Transverse colon (tissue), 4 donors: ENCODE measurements at regions not wholly inside any gene's neighbourhood (a gene's known extent, or its start where the extent isn't known, plus 50 kb on each side); places are given as distances from the start of the nearest gene placed in this dataset.

Experiments
- DNase-seq: peaks from one replicate; pipeline ENCODE4 v3.0.0-alpha.2; 2019
- H3K27ac ChIP-seq, 4 donors: fragments of 200-600 bp; sonication (generic); 2 replicates each; pipeline ENCODE4 v1.5.1; 2016 to 2018; ENCODE audit warnings: inconsistent platforms in 4 of 4
- H3K27me3 ChIP-seq: fragments of 200-600 bp; sonication (generic); 2 replicates; pipeline ENCODE4 v1.5.1; 2017; ENCODE audit warnings: inconsistent platforms
- H3K36me3 ChIP-seq, 4 donors: fragments of 200-600 bp; sonication (generic); 2 replicates each; pipeline ENCODE4 v1.5.1; 2017 to 2019; ENCODE audit warnings: inconsistent platforms in 4 of 4
- H3K4me1 ChIP-seq, 4 donors: fragments of 200-600 bp; sonication (generic); 2 replicates each; pipeline ENCODE4 v1.5.1; 2017 to 2020; ENCODE audit warnings: inconsistent platforms in 4 of 4
- H3K4me3 ChIP-seq, 4 donors: fragments of 200-600 bp; sonication (generic); 1 replicate in 1 of 4; 2 replicates in 3 of 4; pipeline versions ENCODE4 v1.5.1 to v1.6.1; 2017 to 2019; ENCODE audit warnings: inconsistent platforms in 4 of 4
- H3K9me3 ChIP-seq, 2 donors: fragments of 200-600 bp; sonication (generic); 2 replicates each; pipeline ENCODE4 v1.5.1; 2017 to 2019; ENCODE audit warnings: inconsistent platforms in 2 of 2
- EP300 ChIP-seq: sonication (generic); formaldehyde crosslinking; IDR thresholded peaks from one replicate; pipeline ENCODE4 v1.6.1; 2017; ENCODE audit warnings: antibody characterized with exemption, low read depth
- POLR2A ChIP-seq: fragments of 450-650 bp; IDR thresholded peaks from one replicate; pipeline ENCODE4 v1.6.1; 2016; ENCODE audit warnings: antibody characterized with exemption, mild to moderate bottlenecking, moderate library complexity
- POLR2AphosphoS5 ChIP-seq, 3 donors: sonication (generic); formaldehyde crosslinking; IDR thresholded peaks; one replicate each; pipeline ENCODE4 v1.6.1; 2016; ENCODE audit warnings: antibody characterized with exemption in 3 of 3
- WGBS, 2 donors: methylation state at CpG; one replicate each; pipeline ENCODE4 v1.1.5; 2018; ENCODE audit warnings: low coverage in 1 of 2; 5-methylcytosine and 5-hydroxymethylcytosine counted together
- in situ Hi-C, 4 donors: fragments of 200-750 bp; cut with MboI; loops; one replicate each; pipeline versions ENCODE4 v1.15.0 to v1.15.1; 2017; ENCODE audit warnings: low sequenced_read_pairs in 3 of 4, low pct_ligation_motif_present in 1 of 4, low pct_unique_long_range_greater_than_20kb in 1 of 4
- intact Hi-C: fragments of 100-400 bp; cut with DNase I; formaldehyde crosslinking; loops from one replicate; pipeline ENCODE4 v1.15.1; 2023; ENCODE audit warnings: low total_unique reads
- TF ChIP-seq, protein P1 (sequence below), 5 experiments: fragments of 200-600 bp in 3 of 5; fragments of 450-650 bp in 2 of 5; sonication (generic) in 3 of 5; IDR thresholded peaks; 1 replicate in 2 of 5; 2 replicates in 3 of 5; pipeline ENCODE4 v1.5.1; 2016 to 2017; ENCODE audit warnings: antibody characterized with exemption in 5 of 5, inconsistent platforms in 3 of 5, mild to moderate bottlenecking in 2 of 5, moderate library complexity in 1 of 5

DNA sequence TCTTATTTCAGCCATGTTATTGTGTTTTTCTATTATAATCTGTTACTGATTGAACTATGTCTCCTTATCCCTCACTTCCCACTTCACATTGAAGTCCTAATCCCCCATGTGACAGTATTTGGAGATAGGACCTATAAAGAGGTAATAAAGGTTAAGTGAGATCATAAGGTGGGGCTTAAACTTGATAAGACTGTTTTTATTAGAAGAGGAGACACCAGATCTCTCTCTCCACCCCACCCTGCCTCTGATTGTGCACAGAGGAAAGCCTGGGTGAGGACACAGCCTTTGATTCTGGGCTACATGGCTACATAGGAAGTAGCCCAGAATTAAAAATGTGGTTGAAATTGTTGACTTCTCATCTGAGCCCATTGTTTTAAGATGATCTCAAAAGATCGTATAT lies 414.7 kb downstream of the SLC16A7 start:
- intact Hi-C loops: no loop called here
- in situ Hi-C loops: no loop called here
- Histone ChIP-seq H3K4me3 (no peak overlapping the region), H3K27ac (no peak overlapping the region), H3K27me3 (no peaks in the 10 kb centered on the region), H3K9me3 (no peaks in the 10 kb centered on the region), H3K36me3 (no peaks in the 10 kb centered on the region), H3K4me1 (no peaks in the 10 kb centered on the region)
- DNase-seq: no peak
- TF ChIP-seq, protein P1, sequence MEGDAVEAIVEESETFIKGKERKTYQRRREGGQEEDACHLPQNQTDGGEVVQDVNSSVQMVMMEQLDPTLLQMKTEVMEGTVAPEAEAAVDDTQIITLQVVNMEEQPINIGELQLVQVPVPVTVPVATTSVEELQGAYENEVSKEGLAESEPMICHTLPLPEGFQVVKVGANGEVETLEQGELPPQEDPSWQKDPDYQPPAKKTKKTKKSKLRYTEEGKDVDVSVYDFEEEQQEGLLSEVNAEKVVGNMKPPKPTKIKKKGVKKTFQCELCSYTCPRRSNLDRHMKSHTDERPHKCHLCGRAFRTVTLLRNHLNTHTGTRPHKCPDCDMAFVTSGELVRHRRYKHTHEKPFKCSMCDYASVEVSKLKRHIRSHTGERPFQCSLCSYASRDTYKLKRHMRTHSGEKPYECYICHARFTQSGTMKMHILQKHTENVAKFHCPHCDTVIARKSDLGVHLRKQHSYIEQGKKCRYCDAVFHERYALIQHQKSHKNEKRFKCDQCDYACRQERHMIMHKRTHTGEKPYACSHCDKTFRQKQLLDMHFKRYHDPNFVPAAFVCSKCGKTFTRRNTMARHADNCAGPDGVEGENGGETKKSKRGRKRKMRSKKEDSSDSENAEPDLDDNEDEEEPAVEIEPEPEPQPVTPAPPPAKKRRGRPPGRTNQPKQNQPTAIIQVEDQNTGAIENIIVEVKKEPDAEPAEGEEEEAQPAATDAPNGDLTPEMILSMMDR (IDR thresholded peaks at IDR 0.05): no peak
- no peak for TF ChIP-seq POLR2A
- TF ChIP-seq POLR2AphosphoS5 (IDR thresholded peaks at IDR 0.05): no peak
- TF ChIP-seq EP300: no peak
- WGBS, 2 donors: 63 to 67% methylated on average over 1 of the region's 1 CpG

DNA sequence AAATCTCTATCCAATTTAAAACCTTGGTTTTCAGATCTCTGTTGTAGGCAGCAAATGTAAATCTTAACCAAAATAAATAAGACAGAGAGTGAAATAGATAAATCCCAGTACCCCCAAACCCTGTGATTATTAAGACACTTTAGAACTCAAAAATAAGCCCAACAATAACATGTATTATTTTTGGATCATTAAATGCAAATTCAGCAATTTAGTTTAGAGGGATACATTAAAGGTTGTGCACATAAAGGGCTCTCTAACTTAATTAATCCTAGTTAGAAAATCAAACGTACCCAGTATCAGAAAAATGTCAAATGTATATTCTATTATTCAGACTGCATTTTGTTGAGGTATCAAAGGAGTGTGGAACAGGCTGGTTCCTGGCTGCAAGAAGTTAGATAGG lies 416.8 kb downstream of the SLC16A7 start:
- H3K4me3 ChIP-seq: no peak overlapping the region
- TF ChIP-seq POLR2AphosphoS5 (IDR thresholded peaks at IDR 0.05): no peak
- TF ChIP-seq, protein P1 (IDR thresholded peaks at IDR 0.05): no peak
- no peak for TF ChIP-seq EP300
- TF ChIP-seq POLR2A: no peak
- in situ Hi-C loops (no loop called here), intact Hi-C loops (no loop called here)
- H3K36me3 ChIP-seq: no peaks in the 10 kb centered on the region
- no peaks in the 10 kb centered on the region for H3K9me3 ChIP-seq
- H3K27me3 ChIP-seq: no peaks in the 10 kb centered on the region
- 27 to 56% methylated on average over 1 of the region's 1 CpG for WGBS, 2 donors
- no peak for DNase-seq
- H3K27ac ChIP-seq: no peak overlapping the region
- H3K4me1 ChIP-seq: no peaks in the 10 kb centered on the region

DNA sequence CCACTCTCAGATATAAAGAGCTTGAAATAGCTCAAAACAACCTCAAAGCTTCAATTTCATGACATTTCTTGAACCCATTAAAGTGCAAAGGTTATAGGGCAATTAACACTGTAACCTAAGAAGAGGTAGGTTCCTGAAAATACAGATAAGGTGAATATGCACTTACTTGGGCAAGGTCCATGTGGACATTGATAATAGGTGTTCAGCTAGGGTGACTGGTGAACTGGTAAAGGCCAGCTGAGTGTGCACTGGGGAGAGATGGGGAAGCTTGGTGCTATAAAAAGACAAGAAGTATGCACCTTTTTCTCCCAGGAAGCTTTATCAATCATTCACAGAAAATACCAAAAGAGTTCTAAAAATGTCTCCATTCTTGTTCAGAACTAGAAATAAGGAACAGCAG lies 418.6 kb downstream of the SLC16A7 start:
- in situ Hi-C loops (no loop called here), intact Hi-C loops (no loop called here)

DNA sequence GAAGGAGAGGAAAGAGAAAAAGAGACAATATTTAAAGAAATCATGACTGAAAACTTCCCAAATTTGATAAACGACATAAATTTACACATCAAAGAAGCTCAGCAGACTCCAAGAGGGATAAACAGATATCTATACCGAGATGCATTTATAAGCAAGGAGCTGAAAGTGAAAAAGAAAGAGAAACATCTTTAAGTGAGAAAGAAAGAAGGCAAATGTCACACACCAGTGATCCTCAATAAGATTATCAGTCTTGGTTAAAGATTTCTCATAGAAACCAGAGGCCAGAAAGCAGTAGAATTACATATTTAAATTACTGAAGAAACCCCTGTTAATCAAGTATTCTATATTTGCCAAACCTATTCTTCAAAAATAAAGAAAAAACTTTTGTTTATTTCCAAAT lies 424.2 kb downstream of the SLC16A7 start:
- WGBS, 2 donors: 57 to 87% methylated on average over 2 of the region's 2 CpGs
- Histone ChIP-seq H3K36me3 (no peaks in the 10 kb centered on the region), H3K4me1 (no peaks in the 10 kb centered on the region), H3K4me3 (no peak overlapping the region), H3K27me3 (no peaks in the 10 kb centered on the region), H3K27ac (no peak overlapping the region), H3K9me3 (no peaks in the 10 kb centered on the region)
- intact Hi-C loops: no loop called here
- TF ChIP-seq POLR2A: no peak
- no peak for TF ChIP-seq EP300
- no peak for TF ChIP-seq POLR2AphosphoS5 (IDR thresholded peaks at IDR 0.05)
- in situ Hi-C loops: no loop called here
- no peak for DNase-seq

More for the DNA sequence above, 418.6 kb downstream of the SLC16A7 start:
- H3K36me3 ChIP-seq: no peaks in the 10 kb centered on the region
- no peaks in the 10 kb centered on the region for H3K27me3 ChIP-seq
- no peaks in the 10 kb centered on the region for H3K4me1 ChIP-seq
- TF ChIP-seq POLR2A: no peak
- no peak for TF ChIP-seq EP300
- TF ChIP-seq, protein P1 (IDR thresholded peaks at IDR 0.05): no peak
- TF ChIP-seq POLR2AphosphoS5 (IDR thresholded peaks at IDR 0.05): no peak
- no peak overlapping the region for H3K4me3 ChIP-seq
- H3K27ac ChIP-seq: no peak overlapping the region
- no peak for DNase-seq
- no peaks in the 10 kb centered on the region for H3K9me3 ChIP-seq

DNA sequence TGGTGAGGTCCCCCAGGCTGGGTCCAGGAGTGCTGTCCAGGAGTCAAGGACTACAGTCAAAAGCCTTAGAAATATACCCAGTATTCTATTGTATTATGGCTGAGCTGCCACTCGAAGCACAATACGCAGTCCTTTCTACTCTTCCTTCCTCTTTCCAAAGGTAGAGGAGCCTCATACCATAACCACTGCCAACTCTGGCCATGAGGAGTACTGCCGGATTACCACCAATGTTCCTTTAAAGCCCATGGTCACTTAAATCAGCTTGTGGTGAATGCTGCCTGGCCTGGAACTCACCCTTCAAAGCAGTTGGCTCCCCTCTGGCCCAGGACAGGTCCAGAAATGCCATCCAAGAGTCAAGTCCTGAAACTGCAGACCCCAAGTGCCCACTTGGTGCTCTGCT lies 425.4 kb downstream of the SLC16A7 start:
- Histone ChIP-seq H3K4me1 (no peaks in the 10 kb centered on the region), H3K27ac (no peak overlapping the region), H3K27me3 (no peaks in the 10 kb centered on the region), H3K9me3 (no peaks in the 10 kb centered on the region), H3K36me3 (no peaks in the 10 kb centered on the region), H3K4me3 (no peak overlapping the region)
- DNase-seq: no peak
- in situ Hi-C loops: no loop called here
- WGBS, 2 donors: 87 to 100% methylated on average over 3 of the region's 3 CpGs
- intact Hi-C loops: no loop called here
- no peak for TF ChIP-seq POLR2A
- no peak for TF ChIP-seq EP300
- TF ChIP-seq, protein P1 (IDR thresholded peaks at IDR 0.05): no peak
- no peak for TF ChIP-seq POLR2AphosphoS5 (IDR thresholded peaks at IDR 0.05)
